ENCODE measurements at regions not wholly inside any gene's neighbourhood (a gene's known extent, or its start where the extent isn't known, plus 50 kb on each side); places are given as distances from the start of the nearest gene placed in this dataset.
"Not testable (repeated sequence)": the region's sequence is repeated elsewhere in the genome, so short reads cannot be mapped to it uniquely, and the experiment has no call there.

DNA sequence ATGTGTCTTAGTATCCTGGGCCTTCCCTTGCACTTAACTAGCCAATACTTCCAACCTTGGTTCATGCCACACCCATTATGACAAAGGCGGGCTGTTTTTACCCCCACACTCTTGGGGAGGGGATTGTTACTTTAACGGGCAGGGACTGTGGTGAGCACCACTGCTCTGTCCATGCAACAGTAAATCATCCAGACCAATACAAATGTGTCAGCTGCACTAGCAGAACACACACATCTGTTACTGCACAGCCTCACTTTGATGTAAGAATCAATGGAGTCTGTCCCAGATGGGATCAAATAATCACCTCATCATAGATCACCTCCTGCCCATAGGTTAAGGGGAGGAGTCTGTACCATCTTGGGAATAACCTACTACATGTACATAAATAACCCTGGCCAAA is 58.1 kb downstream of the NPAP1 start:
- no peak for DNase-seq

DNA sequence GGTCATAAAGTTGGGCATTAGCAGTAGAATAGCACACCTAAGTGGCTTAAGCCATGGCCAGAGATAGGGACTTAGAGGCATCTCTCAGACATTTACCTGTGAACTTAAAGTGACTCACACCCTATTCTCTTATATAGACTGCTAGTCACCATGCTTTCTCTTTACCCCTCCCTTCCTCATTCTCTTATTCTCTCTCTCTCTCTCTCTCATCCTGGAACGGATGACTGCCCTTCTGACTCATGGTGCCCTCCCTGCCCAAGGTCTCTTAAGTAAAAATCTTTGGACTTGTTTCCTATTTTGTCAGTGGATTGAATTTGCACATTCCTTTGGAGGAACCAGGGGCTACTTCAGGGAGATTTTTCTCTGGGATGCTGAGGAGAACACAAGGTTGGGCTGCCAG is 58.8 kb downstream of the NPAP1 start:
- no peak for DNase-seq

DNA sequence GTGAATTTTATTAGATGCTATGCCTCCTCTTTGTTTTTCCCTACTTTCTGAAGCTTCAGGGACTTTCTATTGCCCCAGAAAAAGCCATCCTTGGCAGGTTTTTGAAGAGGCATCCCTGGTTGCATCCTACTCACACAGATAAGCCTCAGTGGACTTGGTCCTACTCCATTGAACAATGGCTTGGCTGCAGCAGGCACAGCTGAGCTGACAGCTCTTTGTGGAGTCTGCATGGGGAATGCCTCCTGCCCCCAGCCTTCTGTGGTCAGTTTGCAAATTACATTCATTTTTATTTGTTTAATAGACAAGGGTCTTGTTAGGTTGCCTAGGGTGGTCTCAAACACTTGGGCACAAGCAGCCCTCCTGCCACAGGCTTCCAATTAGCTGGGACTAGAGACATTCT is 69.7 kb downstream of the NPAP1 start:
- no peak for DNase-seq

DNA sequence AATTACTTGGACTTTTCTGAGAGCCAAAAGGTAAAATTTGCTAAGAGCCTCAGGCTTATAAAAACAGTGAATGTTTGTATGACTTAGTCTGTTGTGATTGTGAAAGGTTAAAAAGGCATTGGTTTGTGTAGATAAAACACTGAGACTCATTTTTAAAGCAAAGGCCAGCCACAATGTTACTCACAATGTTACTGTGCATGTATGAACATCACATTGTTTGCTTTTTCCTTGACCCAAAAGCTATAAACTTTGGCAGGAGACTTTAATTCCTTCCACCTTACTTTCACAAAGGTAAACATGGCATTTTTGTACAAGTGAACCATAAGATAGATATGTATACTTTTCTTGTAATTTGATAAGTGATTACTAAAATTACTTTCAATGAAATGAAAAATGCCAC is 70.5 kb downstream of the NPAP1 start:
- DNase-seq, result no peak

DNA sequence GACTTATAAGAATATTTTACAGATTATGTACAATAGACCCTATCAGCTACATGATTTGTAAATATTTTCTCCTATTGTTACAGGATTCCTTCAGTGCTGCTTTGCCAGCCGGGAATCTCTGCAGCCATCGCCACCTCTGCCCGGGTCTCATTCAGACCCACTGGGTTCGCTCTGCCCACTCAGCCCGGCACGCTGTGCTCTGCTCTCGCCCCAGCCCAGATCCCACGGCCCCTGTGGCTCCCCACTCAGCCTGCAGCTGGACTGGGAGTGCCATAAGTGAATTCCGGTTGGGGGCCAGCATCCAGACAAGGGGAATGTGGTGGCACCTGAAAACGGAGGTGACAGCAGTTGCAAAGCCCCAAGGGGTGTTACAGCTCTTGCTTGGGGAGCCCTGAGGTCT is 71.8 kb downstream of the NPAP1 start:
- DNase-seq, result no peak

DNA sequence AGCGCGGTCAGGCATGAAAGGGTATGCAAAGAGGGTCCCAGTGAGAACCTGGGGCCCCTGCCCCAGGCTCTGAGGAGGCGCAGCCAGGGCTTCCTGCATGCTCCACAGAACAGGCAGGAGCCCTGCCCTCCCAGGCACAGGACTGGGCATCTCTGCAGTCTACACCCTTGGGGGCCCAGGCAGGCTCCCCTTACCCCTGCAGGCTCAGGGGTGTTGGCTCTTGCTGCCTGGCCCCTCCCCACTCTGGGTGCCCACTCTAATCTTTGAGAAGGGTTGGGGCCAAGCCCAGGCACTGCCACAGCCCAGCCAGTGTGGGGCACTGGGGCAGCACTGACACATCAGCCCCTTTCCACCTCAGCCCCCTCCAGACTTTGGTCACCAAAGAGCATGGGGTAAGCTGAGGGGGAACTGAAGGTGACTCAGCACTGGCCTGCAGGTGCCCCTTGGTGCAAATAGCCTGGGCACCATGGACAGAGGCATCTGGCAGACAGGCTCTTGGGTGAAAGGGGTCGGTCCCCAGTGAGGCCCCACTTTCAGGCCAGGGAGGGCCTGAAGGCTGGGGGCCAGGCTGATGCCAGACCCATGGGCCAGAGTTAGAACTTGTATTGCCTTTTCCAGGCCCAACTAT is 73.4 kb downstream of the NPAP1 start:
- no peak for DNase-seq

DNA sequence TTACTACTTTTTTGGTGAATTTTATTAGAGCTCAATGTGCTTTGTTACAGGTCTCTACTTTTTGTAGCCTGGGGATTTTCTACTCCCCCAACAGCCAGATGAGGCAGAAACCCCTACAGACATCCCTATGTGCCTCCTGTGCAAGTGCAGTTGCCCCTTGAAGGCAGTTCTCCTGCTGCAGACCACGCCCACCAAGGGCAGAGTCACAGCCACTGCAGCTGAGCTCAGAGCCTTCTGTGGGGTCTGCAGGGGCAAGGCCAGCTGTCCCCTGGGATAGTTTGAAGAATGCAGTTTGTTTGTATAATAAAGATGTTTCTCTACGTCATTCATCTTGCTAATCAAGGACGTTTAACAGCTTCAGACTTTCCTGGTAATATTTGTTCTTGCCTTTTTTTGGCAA is 76.8 kb downstream of the NPAP1 start:
- DNase-seq, result no peak

DNA sequence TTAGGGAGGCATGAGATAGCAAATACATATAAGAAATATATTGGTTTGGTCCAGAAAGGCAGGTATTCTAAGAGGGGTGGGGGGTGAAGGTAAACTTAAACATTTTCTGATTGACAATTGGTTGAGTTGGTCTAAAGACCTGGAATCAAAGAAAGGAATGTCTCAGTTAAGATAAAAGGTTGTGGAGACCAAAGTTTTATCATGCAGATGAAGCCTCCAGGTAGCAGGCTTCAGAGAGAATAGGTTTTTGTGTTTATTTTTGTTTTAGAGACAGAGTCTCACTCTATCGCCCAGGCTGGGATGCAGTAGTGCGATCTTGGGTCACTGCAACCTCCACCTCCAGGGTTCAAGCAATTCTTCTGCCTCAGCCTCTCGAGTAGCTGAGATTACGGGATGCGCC is 80.5 kb downstream of the NPAP1 start:
- no peak for DNase-seq

DNA sequence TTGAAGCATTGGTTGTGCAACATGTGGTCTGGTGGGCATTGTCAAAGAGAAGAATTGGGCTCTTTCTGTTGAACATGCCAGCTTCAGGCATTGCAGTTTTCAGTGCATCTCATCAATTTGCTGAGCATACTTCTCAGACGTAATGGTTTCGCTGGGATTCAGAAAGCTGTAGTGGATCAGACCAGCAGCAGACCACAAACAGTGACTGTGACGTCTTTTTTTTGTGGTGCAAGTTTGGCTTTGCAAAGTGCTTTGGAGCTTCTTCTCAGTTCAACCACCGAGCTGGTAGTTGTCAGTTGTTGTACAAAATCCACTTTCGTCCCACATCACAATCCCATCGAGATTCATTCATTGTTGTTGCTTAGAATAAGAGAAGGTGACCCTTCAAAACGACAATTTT is 84.5 kb downstream of the NPAP1 start:
- no peak for DNase-seq

DNA sequence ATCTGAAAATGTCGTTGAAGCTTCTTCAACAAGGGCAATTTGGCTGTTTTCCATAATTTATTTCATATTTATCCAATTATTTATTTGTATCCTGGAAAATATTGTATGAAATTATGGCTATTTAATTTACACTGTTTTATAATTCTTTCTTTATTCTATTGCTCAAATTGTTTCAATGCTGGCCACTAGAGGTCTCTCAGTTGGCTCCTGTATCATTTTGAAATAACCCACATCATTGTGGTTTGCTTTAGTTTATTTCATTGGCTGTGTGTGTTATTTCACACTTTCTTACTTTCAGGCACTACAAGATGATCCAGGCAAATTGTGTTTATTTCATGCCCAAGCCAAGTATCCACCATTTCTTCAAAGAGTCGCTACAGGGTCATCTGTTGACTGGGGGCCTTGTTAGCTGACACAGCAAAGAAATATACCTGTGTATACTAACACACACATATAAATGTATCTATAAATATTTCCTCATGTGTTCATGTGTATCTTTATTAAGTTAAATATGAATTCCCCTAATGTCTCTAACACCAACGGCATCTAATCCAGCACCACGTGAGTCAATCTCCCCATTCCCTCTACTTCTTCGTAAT is 86.2 kb downstream of the NPAP1 start:
- DNase-seq, result no peak

DNA sequence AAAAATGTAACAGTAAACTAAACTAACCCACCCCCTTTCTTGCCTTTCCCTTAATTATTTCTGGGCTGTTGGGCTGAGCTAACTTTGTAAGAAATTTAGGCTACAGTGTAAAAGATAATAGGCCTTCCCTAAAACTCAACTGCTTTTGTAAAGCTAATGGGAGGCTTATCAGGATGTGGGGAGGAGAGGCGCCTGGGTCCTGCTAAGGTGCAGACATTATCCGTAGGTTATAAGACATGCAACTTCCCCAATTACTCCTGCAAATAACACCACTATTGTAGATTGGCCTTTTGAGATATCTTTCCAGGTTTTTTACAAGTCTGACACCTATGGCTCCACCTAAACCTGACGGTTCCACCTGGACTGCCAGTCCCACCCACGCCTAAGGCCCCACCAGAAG is 88.3 kb downstream of the NPAP1 start:
- DNase-seq, result no peak

DNA sequence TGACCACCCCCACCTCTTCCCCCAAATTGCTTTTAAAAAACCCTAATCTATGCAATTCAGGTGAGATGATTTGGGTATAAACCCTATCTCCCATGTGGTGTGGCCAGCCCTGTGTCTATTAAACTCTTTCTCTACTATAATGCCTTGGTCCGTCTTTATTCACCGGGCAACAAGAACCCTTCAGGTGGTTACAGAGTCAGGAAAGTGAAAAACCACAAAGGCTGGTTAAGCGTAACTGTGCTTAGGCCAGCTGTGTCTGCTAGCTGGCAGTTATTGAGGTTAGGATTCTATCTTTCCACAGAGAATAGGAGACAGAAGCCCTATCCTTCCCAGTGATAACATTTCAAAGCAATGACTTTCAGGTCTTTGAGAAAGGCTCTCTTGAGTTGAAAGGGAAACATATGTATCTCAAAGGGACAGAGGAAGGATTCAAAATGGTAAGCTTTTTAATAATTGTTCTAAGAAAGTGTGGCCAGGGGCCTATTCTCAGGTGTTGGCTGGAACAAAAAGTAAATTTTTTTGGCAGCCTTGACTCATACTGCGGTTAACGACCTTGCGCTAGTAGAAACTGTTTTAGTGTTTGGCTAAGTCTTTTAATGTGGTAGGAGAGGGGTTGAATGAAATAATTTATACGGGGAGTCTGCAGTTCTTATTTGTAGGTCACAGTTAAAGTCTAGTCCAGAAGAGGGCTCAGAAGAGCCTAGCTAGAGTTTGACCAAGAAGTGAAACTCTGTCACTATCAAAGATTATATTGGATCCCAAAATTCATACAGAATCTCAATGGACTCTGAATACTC is 89.0 kb downstream of the NPAP1 start:
- no peak for DNase-seq

DNA sequence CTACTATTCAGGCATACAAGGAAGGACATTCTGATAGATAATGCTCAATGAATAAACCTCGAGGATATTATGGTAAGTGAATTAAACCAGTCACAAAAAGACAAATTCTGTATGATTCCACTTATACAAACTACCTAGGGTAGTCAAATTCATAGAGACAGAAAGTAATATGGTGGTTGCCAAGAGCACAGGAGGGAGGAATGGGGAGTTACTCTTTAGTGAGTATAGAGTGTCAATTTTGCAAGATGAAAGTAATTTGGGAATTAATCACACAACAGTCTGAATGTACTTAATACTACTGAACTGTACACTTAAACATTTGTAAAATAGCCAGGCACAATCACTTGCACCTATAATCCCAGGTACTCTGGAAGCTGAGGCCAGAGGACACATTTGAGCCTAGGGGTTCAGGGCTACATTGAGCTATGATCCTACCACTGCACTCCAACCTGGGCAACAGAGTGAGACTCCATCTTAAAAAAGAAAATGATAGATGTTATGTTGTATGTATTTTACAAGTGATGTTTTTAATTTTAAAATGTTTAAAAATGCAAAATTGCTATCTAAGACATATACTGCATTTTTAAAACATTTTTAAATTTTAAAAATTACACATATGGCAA is 91.0 kb downstream of the NPAP1 start:
- no peak for DNase-seq

DNA sequence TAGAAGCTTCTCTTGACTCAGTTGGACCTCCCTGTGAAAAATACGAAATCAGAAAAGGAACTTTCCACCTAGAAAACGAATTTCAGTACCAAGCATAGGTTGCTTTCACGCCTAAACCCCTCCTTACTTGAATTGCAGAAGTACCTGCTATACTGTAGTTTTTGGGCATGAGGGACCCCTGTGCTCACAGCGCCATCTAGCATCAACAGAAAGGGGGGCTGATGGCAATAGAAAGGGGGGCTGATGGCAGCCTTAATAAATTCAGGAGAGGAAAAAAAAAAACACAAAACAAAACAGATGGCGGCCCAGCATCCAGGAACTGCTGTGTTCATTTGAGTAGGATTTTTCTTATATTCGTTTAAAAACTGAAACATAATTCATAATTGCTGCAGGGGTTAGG is 96.7 kb downstream of the NPAP1 start:
- DNase-seq, result no peak

DNA sequence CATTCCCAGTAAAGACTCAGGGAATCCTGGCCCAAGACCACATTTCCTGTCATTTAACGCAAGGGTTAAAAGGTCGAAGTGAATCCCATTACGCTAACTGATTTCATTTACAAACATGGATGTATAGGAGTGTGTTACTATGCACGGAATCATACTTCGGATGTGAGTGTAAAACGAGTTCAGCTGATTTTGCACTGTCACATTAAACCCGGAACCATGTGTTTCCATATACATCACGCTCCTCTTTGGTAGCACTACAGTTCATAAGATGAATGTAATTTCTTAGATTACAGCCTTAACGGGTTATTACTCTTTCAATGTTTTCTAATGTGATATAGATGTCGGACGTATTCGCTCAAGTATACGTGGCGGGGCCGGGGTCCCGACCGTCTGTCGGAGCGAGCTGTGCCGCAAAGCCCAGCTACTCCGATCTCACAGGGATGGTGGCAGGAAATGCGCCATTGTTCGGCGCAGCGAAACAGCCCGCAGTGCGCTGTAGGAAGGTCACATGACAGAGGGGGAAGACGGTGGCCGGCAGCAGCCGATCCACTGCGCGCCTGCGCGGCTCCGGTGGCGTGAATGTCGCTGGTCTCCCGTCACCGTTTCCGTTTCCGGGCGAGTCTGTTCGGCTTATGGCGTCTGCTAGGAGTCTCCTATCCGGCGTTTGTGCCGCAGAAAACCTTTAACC is 97.3 kb downstream of the NPAP1 start:
- DNase-seq, result peak; percentile 4

DNA sequence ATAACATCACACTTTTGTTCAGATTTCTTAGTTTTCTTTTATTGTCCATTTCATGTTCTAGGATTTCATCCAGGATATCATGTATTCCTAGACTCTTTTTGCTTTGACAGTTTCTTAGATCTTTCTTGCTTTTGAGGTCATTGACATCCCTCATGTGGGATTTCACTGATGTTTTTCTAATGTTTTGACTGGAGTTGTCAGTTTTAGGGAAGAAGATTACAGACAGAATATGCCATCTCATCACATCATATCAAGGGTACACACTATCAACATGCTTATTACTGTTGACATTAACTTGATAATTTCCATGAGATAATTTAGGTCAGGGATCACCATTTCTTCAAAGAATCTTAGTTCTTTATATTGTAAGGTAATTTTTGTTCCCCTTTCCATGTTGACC is 101.7 kb downstream of the NPAP1 start:
- no peak for DNase-seq

DNA sequence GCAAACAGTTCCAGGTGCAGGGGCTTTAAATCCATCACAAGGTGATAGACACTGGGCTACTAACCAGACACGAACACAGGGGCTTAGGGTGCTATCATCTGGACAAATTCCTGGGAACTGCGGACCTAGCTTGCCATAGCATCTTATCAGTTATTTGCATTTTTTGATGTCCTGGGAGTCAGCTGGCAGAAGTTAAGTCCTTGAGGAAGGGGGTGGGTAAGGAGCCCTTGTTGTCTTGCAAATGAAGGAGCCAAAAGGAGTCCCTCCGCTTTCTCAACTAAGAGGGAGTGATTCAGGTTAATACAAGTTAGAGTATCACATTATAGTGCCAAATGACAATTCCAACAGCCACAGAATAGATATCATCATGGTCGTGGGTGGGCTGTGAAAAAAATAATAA is 108.9 kb downstream of the NPAP1 start:
- DNase-seq, result no peak

DNA sequence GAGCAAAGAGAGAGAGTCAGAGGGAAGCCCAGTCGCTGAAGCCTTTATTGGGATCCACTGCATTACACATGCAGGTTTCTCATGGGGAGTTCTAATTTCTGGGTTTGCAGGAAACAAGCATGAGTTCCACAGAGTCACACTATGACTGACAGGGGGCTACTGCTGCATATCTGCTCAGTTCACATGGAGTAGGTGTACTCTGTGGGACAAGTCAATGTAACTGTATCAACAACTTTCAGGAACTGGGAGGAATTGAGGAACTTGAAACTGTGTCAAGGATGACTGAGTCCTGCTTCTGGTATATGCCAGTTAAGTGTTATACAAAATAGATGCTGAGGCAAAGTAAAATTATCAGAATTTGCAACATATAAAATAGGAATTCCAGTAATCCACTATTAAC is 110.8 kb downstream of the NPAP1 start:
- no peak for DNase-seq

DNA sequence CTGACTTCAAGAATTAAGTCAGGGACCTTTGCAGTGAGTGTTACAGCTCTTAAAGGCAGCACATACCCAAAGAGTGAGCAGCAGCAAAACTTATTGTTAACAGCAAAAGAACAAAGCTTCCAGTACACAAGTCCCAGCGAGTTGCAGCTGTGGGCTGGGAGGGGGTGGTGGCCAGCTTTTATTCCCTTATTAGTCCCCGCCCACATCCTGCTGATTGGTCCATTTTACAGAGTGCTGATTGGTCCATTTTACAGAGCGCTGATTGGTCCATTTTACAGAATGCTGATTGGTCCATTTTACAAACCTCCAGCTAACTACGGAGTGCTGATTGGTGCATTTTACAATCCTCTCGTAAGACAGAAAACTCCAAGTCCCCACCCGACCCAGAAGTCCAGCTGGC is 127.0 kb downstream of the NPAP1 start:
- DNase-seq, result not testable (repeated sequence)

DNA sequence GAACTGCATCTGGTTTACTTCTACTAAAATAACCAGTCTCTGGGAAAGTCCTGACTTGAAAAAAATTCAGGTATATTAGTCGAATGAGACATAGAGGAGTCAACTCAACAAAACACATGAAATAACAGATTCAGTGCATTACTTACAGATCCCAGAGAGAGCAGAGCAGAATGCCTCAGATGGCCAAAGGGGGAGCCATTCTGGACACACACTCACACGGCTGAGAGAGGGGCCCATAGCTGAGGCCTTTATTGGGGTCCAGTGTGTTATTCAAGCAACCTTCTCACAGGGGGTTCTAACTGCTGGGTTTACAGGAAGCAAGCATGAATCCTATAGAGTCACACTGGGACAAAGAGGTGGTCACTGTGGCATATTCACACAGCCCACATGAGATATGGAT is 135.1 kb upstream of the SNRPN start:
- DNase-seq, result no peak

DNA sequence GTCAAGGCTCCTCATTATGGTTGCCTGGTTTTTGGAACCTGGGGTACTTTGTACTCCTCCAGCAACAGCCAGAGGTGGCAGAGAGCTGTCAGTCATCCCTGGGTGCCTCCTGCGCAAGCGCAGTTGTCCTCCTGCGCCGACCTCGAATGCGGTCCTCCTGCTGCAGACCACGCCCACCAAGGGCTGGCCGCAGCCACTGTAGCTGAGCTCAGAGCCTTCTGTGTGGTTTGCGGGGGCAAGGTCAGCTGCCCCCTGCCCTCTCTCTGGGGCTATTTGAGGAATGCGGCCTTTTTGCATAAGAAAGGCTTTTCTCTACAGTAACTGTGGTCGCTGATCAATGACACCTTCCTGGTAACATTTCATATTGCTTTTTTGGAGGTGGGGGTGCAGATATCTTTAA is 131.3 kb upstream of the SNRPN start:
- no peak for DNase-seq

DNA sequence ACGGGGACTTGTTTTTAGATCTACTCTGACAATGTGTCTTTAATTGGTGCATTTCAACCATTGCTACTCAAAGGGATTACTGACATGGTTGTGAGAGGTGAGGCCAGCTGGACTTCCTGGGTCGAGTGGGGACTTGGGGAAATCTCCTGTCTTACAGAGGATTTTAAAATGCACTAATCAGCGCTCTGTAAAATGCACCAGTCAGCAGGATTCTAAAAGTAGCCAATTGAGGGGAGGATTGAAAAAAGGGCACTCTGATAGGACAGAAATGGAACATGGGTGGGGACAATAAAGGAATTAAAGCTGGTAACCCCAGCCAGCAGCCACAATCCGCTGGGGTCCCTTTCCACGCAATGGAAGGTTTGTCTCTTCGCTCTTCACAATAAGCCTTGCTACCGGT is 122.5 kb upstream of the SNRPN start:
- no peak for DNase-seq

DNA sequence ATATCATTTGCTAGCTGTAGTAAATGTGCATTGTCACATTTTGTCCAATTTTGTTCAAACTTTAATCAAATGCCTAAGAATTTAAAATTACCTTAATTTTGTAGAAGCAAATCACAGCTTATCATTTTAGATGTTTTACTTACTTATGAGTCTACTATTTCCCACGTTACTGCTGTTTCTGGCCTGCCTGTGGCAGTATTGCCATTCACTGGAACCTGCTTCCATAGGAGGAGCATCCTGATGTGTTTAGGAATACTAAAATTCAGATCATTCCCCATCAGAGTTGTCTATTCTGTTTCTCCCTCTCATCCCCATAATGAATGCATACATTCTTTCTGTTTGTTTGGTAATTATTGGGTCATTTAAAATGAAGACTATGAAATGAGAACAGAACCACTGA is 119.5 kb upstream of the SNRPN start:
- DNase-seq, result no peak

DNA sequence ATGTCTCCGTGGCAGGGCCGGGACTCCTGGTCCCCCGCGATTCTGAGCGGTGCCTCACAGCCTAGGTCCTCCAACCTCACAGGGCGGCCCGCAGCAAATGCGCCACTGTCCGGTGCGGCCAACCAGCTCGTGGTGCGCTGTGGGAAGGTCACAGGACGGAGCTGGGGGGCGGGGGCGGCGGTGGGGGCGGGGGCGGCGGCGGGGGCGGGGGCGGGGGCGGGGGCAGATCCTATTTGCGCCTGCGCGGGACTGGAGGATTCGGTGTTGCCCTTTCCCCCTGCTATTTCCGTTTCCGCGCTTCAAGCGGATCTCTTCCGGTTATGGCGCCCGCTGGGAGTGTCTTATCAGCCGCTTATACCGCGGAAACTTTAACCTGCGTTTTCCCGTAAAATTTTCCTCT is 106.7 kb upstream of the SNRPN start:
- no peak for DNase-seq
